DMS 273 treated with DMSO at 0.1 percent for 48 hours (cell line): ENCODE measurements at regions not wholly inside any gene's neighbourhood (a gene's known extent, or its start where the extent isn't known, plus 50 kb on each side); places are given as distances from the start of the nearest gene placed in this dataset.
"Not testable (repeated sequence)": the region's sequence is repeated elsewhere in the genome, so short reads cannot be mapped to it uniquely, and the experiment has no call there.

Experiments used
- DNase-seq: peaks from one replicate; lab custom pipeline; 2025; lab: John Stamatoyannopoulos, UW

DNA sequence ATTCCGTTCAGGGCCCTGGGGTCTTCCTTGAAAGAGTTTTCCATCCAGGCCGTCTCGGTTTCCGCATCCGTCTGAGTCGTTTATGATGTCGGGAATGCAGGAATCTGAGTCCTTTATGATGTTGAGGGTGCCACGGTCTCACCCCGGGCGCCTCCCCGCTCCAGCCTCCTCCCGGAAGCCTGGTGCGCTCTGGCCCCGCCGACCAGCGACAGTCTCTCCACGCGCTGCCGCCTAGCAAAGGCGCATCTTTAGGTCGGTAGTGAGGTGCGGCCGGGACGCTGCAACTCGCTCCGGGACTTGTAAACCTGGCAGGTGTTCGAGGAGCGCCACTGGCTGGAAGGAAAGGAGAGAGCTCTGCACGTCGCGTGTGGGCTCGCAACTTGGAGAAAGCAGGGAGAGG is 132.6 kb downstream of the FAM72C start:
- not testable (repeated sequence) for DNase-seq

DNA sequence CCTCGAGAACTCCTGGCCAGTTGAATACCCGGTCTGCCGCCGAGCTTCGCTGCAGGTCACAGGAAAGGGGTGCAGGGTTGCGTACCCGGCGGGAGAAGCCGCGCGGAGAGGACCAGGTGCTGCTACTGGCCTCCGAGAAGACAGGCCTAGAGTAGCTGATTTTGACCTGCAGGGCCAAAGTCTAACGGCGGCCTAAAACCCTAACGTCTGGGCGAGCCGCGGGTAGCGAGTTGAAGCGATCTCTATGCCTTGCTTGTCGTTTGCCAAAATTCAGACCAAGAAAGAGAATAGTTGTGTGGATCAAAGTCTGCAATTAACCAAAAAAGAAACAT is 133.2 kb downstream of the FAM72C start:
- DNase-seq = not testable (repeated sequence)

DNA sequence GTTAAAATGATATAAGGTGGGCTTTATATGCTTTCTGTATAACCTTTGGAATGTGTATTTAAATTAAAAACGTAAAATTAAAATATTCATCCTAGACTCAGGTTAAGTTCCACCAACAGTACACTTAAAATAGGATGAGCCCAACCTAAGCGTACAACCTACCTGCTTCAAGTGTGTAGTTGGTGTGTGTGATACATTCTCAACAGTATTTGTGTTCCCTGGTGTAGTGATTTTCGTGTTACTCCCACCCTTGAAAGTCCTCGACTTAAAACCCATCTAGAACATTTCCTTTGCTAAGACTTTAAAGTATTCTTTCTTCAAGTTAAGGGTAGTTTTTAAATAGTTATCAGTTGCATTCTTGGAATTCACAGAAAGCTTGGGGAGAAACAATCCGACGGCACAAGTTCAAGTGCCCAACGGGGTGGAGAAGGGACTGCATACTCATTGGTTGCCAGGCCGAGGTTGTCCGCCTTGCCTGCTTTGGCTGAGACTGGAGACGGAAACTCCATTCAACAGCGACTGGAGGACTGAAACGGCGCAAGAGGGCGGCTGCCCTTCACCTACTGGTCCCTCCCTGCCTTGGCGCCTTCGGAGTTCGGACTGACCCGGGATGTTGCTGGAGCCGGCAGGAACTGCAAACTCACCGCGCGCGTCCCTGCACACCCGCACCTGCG is 133.7 kb downstream of the FAM72C start:
- not testable (repeated sequence) for DNase-seq

DNA sequence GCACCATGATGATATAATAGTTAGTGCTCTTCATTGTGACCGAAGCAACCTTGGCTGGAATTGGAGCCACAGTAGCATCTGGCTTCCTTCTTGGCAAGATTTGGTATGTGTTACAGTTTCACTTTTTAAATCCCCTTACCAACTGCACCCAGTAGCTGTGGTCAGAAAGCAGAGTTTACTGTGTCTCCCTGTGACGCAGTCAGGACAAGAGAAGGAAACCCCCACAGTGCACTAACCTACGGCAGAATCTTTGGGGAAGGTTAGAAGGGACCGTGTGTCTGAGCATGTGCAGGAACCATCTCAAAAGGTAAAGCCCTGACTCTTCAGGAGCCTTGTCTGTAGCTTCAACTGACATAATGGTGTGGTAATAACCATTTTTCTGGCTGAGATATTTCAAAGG is 138.4 kb downstream of the FAM72C start:
- not testable (repeated sequence) for DNase-seq

DNA sequence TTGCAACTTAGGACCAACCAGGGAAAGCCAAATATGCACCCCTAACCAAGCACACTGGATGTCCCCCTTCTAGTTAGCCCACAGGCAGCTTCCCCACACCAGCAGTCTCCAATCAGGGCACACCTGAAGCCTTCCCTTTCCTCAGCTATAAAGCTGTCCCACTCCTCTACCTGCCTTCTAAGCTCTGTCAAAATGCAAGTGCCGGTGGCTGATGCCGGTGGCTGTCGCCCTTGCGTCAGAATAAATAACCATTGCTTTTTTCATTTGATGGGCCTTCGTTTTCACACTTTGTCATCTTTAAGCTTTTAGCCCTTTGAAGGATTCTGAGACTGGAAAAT is 139.4 kb downstream of the FAM72C start:
- DNase-seq = not testable (repeated sequence)

DNA sequence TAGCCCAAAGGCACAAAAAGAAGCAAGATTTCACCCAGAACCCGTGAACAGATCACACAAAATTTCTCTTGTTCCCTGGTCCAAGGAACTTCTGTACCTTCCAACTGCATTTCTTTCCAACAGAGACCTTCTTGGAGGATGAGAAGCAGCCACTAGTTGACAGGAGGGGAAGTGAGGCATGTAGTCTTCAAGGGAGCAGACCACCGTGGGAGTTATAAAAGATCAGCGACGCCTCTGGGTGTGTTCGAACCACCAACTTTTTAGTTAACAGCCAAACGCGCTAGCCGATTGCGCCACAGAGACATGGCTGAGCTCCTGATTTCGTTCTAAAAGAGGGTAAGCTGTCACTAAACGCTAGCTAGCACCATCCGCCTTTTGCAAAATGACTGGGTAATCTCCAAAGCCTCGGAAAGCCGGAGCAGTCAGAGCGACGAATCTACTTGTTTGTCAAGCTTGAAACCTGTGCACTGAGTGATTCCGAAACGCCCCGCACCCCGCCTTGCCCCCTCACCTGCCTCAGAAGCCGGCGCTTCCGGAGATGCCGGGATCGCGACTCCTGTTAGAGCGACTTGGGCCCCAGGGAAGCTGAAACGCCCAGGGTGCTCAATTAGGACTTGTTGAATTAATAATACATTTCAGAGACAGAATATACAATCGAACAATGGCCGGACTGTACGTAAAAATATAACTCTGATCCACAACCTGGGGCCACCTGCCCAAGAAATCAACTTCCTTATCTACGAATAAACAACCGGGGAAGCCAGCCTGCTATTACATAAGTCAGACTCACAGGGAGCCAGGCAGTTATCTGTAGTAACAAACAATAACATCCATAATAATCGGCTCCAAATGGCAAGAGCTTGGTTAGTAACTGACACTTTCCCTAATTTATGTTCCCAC is 140.1 kb downstream of the FAM72C start:
- DNase-seq = not testable (repeated sequence)

DNA sequence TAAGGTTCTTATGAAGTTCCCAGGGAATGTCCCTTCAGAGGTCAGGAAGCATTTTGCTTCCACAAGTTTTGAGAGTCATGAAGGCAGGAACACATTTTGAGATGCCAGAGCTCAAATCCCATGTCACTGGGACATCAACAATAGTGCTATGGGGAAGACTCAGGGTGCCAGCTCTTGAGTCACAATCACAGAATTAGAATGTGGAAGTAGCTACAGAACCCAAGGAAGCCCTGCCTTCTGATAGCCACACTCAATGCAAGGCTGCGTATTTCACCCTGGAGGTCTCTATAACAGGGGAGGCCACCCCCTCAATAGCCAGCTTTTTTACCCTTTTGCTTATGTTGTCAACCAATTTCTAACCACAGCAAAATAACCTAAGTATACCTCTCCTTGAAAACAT is 145.6 kb downstream of the FAM72C start:
- DNase-seq = not testable (repeated sequence)

DNA sequence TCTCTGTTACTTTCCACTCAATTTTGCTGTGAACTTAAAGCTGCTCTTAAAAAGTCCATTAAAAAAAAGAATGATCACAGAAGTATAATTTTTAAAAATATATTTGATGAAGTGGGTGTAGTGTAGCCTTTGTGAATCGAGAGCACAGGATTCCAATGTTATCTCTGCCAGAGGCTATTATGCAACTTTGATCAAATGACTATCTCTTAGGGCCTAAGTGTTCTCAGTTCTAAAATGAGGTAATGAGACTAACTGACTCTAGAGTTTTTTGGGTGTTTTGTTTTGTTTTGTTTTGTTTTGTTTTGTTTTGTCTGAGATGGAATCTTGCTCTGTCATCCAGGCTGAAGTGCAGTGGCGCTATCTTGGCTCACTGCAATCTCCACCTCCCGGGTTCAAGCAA is 147.5 kb downstream of the FAM72C start:
- DNase-seq = not testable (repeated sequence)

DNA sequence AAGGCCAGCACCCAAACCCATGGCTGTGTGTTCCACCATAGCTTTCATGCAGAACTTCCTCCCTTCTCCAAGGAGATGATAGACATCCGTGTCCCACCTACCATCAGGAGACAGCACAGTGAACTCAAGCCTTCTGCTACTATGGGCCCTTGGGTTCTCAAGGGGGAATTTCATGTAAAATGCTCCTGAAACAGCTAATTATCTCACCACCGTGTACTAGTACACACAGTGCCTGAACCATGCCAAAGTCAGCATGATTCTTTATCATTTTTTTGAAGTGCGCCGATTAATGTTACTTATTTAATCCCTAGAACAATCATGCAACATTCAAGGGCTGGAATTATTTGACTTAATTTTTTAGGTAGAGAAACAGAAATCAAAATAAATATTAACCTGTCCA is 151.7 kb downstream of the FAM72C start:
- DNase-seq = not testable (repeated sequence)

DNA sequence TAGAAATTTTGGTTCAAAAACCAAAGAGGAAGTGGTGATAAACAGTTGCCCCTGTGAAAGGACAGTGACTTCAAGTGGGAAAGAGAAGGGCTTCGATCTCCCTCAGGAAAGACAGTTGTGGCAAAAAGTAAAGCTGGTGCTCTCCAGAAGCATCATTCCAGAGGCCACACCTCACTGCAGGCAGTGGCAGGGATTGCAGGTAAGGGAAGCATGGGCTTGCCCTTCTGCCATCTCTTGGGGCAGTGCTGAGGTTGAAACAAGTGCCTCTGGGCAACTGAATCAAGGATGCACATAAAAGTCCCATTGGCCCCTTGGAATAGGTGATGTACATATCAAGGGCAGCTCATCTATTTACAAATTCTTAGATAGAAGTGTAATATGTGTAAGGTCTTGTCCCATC is 155.4 kb downstream of the FAM72C start:
- DNase-seq = not testable (repeated sequence)

DNA sequence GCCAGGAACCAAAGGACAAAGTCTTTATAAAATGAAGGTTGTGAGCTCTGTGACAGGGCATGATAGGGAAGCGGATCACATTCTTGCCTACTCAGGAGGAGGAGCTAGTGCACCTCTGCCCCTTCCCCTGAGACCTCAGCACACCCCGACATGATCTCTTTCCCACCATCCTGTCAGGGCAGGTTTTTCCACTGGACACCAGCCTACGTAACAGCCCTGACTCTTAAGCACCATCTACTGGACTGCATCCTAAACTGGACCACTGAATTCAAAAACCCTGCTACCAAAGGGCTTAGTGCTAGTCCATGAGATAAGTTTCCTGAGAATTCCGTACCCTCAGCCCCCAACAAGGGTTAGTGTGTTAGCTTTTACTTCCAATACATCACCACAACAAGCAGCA is 166.4 kb downstream of the FAM72C start:
- DNase-seq = not testable (repeated sequence)

DNA sequence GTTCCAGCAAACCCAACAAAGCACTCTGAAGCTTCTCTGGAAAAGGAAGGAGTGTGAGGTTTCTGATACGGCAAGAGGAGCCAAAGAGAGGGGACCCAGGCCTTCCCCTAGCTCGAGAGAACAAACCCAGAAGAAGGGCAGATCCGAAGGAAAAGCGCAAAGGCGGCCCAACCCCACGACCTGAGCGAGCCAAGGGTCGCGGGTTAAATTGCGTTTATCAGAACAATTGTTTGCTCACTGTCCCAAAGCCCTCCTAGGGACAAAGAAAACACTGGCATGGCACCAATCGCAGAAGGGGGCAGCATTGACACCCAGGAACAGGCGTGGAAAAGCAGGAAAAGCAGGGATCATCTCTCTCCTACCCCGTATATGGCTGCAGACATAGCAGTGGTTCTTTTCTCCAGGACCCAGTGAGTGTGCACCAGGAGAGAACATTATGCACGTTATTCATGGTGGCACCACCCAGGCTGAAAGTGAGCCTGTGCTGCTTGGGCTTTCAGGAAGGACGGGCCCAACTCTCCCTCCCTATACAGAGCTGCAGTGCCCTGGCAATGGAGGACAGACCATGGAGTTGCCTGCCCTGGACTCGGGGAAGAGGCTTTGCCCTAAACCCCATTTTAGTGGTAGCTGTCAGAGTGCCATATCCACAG is 167.0 kb downstream of the FAM72C start:
- DNase-seq = not testable (repeated sequence)

DNA sequence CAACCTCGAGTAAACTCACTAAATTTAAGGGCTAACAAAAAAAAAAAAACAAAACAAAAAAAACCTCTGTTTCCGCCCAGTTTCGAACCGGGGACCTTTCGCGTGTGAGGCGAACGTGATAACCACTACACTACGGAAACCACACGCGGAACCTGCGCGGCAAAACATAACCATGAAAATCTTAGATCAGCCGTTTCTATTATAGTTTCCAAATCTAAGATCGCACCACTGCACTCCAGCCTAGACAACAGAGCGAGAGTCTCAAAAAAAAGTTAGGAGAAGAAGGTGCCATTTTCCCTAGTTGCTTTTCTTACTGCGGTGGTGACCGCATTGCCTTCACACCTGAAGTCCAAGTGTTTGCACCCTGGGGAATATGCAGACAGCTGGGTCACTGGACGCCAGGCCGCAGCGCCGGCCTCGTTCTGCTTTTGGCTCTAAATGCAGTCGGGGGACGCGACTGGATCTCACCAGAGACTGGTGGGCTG is 167.8 kb downstream of the FAM72C start:
- DNase-seq = not testable (repeated sequence)

DNA sequence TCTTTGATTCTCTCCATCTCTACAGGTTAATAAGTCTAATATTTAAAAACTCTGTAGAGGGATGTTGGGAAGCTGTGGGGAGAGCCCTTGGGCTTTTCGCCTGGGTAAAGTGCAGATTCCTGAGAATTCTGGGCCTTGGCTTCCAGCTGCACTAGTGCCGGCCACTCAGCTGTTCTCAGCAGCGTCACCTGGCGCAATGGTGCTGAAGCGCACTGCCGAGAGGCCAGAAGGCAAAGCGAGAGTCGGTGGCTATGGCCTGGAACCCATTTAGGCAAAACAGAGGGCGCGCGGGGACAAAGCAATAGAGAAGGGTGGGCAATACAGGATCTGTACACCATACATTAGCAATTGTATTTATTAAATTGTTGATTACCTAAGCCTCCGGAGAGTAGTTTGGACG is 168.7 kb downstream of the FAM72C start:
- not testable (repeated sequence) for DNase-seq

DNA sequence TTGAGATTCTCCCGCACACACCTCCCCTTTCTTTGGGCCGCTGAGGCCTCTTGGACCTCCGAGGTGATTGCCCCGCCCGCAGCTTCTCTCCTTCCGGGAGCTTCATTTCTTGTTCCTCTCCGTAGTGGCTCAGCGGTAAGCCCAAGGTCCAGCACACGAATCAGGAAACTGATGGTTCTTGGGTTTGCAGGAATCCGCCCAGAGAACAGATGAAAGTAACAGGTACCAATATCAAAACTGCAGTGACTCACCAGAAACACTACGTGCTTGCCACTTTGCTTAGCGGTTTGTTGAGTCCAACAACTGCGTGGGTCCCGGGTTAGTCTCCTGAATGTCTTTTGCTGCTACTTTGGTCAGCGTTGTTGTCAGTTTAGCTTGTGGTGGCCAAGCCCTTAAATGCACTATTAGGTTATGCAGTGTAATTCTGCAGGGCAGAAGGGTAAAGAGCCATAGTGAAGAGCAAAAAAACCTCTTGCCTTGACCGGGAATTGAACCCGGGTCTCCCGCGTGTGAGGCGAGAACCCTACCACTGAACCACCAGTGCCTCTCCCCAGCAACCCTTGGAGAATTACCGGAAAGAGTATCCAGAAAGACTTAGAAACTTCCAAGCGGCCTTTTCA is 172.1 kb downstream of the FAM72C start:
- DNase-seq = not testable (repeated sequence)

DNA sequence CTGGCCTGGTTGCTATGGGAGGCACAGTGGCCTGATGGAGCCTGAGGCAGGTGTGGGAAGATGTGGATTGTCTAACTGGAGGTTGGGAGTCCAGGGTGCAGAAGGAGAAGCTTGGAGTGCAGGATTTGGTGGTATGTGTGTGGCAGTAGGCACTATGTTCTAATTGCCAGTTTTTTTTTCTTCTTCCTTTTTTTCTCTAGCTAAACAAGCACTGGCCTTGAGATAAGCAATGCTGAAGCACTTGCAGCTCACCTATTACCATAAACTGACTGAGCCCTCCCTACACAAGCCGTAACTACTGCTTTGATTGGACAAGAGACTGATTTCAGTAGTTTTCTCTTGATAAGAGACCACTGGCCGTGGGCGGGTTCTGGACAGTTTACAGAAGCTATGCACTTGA is 175.4 kb downstream of the FAM72C start:
- not testable (repeated sequence) for DNase-seq

DNA sequence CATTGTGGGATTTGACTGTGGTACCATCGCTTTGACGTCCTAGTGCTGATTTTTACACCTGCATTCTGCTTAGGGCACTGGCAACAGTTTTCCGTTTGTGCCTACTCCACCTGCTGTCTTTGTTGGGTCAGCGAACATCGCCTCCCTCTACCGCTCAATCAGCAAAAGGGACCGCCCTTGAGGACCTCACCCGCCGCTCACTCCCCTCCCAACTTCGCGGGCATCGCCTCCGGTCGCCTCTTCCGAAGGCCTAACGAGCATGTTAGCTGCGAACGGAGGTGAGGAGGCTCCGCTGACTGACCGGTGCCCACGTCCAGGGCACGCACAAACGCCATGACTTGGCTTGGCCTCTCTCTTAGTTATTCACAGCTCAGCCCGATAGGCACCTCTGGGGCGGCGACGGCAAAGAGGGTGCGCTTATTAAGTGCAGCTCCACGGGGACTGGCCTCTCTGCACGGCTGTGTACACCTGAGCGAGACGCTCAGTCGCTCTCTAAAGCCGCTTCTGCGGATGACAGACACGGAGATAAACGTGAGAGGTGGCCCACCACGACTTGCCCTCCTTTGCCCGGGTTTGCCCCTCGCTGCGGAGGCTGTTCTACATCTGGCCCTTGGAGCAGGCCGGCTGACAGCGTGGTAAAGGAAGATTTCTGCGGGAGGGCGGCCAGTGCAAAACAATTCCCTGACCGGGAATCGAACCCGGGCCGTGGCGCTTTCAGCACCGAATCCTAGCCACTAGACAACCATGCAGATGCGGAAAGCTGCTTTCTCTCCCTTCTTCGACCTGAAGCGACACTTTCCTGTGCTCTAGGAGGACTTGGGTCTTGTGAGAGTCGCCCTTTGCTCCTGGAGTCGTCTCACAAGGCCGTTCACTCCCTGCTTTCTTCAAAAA is 179.5 kb downstream of the FAM72C start:
- DNase-seq = not testable (repeated sequence)

DNA sequence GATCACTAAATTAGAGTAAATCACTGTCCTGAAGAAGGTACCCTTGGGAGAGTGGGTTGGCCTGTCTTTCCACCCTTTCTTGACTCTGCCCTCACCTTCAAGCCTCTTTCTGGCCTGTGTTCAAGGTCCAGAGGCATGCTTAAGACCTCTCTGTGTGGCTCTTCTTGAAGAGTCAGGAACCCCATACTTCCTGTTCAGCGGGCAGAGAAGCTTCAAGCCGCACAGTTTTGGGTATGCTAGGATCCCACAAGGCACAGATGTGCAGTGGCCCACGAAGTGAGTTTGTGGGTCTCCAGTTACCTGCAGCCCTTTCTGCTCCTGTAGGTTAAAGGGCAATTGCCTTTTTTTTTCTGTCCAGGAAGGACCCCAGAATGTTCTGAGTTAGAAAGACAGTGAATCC is 185.4 kb downstream of the FAM72C start:
- not testable (repeated sequence) for DNase-seq

DNA sequence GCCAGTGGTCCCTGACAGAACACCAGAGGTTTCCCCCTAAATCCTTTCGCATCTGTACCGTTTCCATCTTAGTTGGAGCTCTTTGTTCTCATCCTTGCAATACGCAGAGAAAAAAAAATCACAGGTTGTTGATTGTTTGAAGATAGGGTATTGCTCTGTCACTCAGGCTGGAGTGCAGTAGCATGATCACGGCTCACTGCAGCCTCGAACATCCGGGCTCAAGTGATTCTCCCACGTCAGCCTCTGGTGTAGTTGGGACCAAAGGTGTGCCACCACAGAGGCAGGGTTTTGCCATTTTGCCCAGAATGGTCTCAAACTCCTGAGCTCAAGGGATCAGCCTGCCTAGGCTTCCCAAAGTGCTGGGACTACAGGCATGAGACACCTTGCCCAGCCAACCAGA is 185.9 kb downstream of the FAM72C start:
- DNase-seq = not testable (repeated sequence)

DNA sequence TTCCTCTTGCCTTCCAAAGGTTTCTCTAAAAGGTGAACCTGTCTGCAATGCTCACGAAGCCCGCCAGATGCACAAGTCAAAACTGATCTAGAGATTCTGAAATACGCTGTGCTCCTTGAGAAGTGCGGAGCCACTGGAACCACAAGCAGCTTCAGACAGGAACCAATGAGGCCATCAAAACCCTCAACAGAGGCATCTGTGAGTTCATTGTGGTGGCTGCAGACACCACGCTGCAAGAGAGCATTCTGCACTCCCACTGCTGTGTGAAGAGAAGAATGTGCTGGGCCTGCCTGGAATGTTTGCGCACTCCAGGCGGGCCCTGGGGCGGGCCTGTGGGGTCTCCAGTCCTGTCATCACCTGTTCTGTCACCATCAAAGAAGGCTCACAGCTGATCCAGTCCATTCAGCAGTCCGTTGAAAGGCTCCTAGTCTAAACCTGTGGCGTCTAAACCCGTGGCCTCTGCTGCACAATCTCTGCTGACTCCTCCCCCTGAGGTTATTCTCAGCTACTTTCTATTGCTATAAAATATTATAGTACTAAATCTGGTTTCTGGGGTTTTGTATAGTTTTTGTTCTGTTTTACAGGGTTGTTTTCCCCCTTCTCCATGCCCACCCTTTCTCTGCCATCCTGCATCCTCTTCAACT is 187.4 kb downstream of the FAM72C start:
- not testable (repeated sequence) for DNase-seq

DNA sequence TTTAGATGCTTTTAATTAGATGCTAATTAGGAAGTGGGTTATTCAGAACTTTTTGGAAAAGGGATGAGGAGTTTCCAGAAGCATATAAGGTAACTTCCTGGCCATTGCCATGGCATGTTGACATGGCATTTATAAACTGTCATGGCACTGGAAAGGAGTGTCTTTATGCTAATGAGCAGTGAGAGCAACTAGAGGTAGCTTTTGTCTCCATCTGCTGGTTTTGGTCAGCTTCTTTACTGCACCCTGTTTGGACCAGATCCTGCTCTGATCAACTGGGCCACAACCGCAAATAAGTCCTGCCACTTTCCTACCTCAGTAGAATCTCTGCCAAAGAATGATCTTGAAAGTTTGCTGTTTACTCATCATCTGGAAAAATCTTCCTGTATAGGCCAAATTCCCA is 193.6 kb downstream of the FAM72C start:
- DNase-seq = not testable (repeated sequence)
